ENCODE measurements at regions not wholly inside any gene's neighbourhood (a gene's known extent, or its start where the extent isn't known, plus 50 kb on each side); places are given as distances from the start of the nearest gene placed in this dataset.
"Not testable (repeated sequence)": the region's sequence is repeated elsewhere in the genome, so short reads cannot be mapped to it uniquely, and the experiment has no call there.

- intact Hi-C loops (cut with micrococcal nuclease); ATAC-seq: not testable (repeated sequence)
- DNase-seq: peak; percentile 24
Observed at GRCh38 chr5:34186865-34187264, 143.9 kb upstream of the C1QTNF3 start.

GRCh38 chr5:34187441-34187840 lies 144.4 kb upstream of the C1QTNF3 start:
- ATAC-seq; intact Hi-C loops (cut with micrococcal nuclease); DNase-seq: not testable (repeated sequence)

GRCh38 chr5:34188001-34188822 lies 145.2 kb upstream of the C1QTNF3 start:
- ATAC-seq; intact Hi-C loops (cut with micrococcal nuclease): not testable (repeated sequence)

GRCh38 chr5:34189246-34189645 lies 146.2 kb upstream of the C1QTNF3 start:
- peak; percentile 43 for DNase-seq
- ATAC-seq; intact Hi-C loops (cut with micrococcal nuclease): not testable (repeated sequence)

More at GRCh38 chr5:34188001-34188822, 145.2 kb upstream of the C1QTNF3 start:
- DNase-seq: peak; percentile 63

GRCh38 chr5:34189752-34190411 lies 146.9 kb upstream of the C1QTNF3 start:
- DNase-seq: peak; percentile 38
- intact Hi-C loops (cut with micrococcal nuclease); ATAC-seq: not testable (repeated sequence)

GRCh38 chr5:34190466-34190865 lies 147.5 kb upstream of the C1QTNF3 start:
- DNase-seq: peak; percentile 50
- ATAC-seq; intact Hi-C loops (cut with micrococcal nuclease): not testable (repeated sequence)

- DNase-seq: peak; percentile 53
- intact Hi-C loops (cut with micrococcal nuclease); ATAC-seq: not testable (repeated sequence)
Observed at GRCh38 chr5:34191279-34191744, 148.3 kb upstream of the C1QTNF3 start.

GRCh38 chr5:34192064-34192922 lies 149.3 kb upstream of the C1QTNF3 start:
- intact Hi-C loops (cut with micrococcal nuclease); ATAC-seq: not testable (repeated sequence)
- peak; percentile 42 for DNase-seq

GRCh38 chr5:34192923-34193262 lies 149.9 kb upstream of the C1QTNF3 start:
- intact Hi-C loops (cut with micrococcal nuclease); ATAC-seq: not testable (repeated sequence)
- DNase-seq: peak; percentile 29

GRCh38 chr5:34193297-34193696 lies 150.3 kb upstream of the C1QTNF3 start:
- DNase-seq: peak; percentile 32
- intact Hi-C loops (cut with micrococcal nuclease); ATAC-seq: not testable (repeated sequence)

- ATAC-seq; DNase-seq; intact Hi-C loops (cut with micrococcal nuclease): not testable (repeated sequence)
Observed at GRCh38 chr5:34193804-34194203, 150.8 kb upstream of the C1QTNF3 start.

- intact Hi-C loops (cut with micrococcal nuclease); DNase-seq; ATAC-seq: not testable (repeated sequence)
Observed at GRCh38 chr5:34196091-34196490, 153.1 kb upstream of the C1QTNF3 start.

- DNase-seq; ATAC-seq; intact Hi-C loops (cut with micrococcal nuclease): not testable (repeated sequence)
Observed at GRCh38 chr5:34205347-34205746, 162.3 kb upstream of the C1QTNF3 start.

- DNase-seq; intact Hi-C loops (cut with micrococcal nuclease); ATAC-seq: not testable (repeated sequence)
Observed at GRCh38 chr5:34217386-34217785, 174.4 kb upstream of the C1QTNF3 start.

GRCh38 chr5:34221329-34222073 lies 178.5 kb upstream of the C1QTNF3 start:
- DNase-seq; intact Hi-C loops (cut with micrococcal nuclease); ATAC-seq: not testable (repeated sequence)

- ATAC-seq; intact Hi-C loops (cut with micrococcal nuclease); DNase-seq: not testable (repeated sequence)
Observed at GRCh38 chr5:34223158-34223557, 180.1 kb upstream of the C1QTNF3 start.

- DNase-seq; intact Hi-C loops (cut with micrococcal nuclease): not testable (repeated sequence)
Observed at GRCh38 chr5:34230402-34230801, 187.4 kb upstream of the C1QTNF3 start.

GRCh38 chr5:34243802-34244201 lies 200.8 kb upstream of the C1QTNF3 start:
- ATAC-seq; DNase-seq; intact Hi-C loops (cut with micrococcal nuclease): not testable (repeated sequence)

More at GRCh38 chr5:34230402-34230801, 187.4 kb upstream of the C1QTNF3 start:
- not testable (repeated sequence) for ATAC-seq
